ENCODE measurements at regions not wholly inside any gene's neighbourhood (a gene's known extent, or its start where the extent isn't known, plus 50 kb on each side); places are given as distances from the start of the nearest gene placed in this dataset.
"Not testable (repeated sequence)": the region's sequence is repeated elsewhere in the genome, so short reads cannot be mapped to it uniquely, and the experiment has no call there.

DNA sequence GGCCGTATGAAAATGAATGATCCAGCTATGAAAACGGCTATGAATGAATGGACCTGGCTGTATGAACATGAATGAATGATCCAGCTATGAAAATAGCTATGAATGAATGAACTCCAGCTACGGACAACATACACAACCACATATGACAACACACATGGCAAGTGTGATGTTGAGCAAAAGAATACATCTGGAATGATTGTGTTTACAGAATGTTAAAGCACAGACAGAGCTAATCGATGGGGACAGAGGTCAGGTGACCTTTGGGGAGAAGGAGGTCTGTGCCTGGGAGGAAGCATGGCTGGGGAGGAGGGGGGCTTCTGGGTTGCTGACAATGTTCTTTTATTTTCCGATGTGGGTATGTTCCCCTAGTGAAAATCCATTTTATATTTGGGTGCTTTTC, 174.0 kb upstream of the WSCD1 start:
- no peak for DNase-seq (ENCODE audit: extremely low read depth, low read depth, low spot score)

DNA sequence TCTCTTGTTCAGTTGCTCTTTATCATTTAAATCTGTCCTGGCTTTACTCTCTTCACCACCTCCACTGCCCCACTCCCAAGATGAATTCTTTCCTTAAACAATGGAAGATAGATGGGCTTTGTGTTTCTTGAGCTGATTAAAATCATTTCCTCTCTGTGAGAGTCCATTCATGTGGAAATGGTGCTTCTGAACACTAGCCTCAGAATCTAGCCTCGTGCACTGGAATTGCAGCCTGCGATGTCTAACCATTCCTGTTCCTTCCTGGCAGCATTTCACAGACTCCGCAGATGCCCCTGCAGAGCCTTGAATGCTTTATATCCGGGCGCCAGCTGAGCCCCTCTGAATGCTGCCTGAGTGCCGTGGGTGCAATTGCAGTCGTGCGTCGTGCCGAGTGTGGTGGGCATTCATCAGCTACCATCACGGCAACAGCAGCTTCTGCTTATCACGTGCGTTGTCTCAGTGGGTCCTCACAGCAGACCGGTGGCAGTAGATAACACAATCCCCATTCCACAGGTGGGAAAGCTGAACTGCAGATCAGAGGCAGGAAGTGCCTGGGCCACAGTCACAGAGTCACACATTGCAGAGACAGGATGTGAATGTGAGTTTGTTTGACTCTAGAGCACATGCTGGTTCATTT, 172.8 kb upstream of the WSCD1 start:
- DNase-seq (ENCODE audit: extremely low read depth, low read depth, low spot score), result no peak

DNA sequence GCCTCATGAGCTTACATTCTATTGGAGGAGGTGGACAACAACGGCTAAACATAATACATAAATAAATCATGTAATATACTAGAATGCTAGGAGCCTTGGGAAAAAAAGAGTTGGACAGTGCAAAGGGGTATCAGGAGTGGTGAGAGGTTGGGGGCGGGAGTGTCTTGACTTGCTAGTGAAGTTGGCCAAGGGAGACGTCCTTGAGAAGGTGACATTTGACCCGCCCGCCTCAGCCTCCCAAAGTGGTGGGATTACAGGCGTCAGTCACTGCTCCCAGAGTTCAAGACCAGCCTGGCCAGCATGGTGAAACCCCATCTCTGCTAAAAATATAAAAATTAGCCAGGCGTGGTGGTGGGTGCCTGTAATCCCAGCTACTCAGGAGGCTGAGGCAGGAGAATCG, 172.2 kb upstream of the WSCD1 start:
- DNase-seq (ENCODE audit: extremely low read depth, low read depth, low spot score), result not testable (repeated sequence)

DNA sequence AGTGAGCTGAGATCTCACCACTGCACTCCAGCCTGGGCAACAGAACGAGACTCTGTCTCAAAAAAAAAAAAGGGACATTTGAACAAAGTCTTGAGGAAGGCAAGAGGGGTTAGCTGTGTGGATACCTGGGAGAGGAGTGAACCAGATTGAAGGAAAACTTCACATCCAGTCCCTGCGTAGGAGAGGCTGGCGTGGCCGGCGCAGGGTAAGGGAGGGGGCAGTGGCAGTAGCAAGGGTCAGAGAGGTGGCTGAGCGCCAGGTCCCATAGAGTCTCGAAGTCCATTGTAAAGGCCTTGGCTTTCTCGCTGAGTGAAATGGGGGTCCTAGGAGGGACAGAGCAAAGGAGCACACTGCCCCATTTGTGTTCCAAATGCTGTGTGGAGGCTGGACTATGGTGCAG, 171.8 kb upstream of the WSCD1 start:
- DNase-seq (ENCODE audit: extremely low read depth, low read depth, low spot score), result no peak

DNA sequence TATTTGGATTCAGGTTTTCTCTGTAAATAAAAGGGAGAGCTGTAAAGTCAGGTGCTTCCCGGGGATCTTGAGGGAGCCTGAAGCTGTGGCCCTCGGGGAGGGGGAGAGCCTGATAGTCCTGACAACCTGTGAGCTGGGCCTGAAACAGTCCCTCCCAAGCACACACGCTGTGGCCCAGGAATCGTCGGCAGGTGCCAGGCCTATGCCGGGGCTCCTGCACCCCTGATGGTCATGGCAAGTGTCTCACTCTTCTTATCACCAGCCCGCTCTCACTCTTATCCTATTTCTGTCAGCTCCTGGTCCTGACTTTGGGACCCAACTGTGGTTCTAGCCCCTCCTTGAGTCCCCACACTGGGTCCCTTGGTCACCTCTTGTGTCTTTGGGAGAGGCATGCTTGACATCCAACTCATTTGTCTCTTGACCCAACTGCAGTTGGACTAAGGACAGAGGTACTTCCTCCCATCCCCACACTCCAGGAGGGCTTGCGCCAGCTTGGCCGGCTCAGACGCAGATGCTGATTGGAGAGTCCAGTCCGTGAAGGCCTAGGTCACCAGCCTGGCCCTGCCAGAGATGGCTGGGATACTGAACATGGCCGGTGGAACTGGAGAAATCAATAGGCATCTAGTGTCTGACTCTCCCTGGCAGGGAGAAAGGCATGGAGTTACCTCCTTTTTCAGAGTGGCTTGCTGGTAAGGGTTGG, 170.5 kb upstream of the WSCD1 start:
- DNase-seq (ENCODE audit: extremely low read depth, low read depth, low spot score), result no peak

DNA sequence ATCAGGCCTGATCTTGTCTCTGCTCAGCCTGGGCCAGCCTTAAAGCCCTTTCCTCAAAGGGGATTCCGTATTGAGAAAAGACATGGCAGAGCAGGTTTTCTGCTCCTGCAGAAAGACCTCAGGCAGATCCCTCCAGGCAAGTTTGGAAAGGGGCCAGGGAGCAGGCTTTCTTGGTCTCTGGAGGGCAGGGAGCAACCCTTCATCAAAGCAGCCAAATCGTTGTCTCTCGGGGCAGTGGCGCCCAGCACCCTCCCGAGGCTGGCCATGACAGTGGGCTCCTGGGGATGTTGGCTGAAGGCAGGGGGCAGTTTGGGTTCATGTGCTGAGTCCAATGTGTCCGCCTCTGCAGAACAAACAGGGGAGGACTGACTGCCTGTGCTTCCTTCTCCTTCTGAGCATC, 168.4 kb upstream of the WSCD1 start:
- DNase-seq (ENCODE audit: extremely low read depth, low read depth, low spot score), result no peak

DNA sequence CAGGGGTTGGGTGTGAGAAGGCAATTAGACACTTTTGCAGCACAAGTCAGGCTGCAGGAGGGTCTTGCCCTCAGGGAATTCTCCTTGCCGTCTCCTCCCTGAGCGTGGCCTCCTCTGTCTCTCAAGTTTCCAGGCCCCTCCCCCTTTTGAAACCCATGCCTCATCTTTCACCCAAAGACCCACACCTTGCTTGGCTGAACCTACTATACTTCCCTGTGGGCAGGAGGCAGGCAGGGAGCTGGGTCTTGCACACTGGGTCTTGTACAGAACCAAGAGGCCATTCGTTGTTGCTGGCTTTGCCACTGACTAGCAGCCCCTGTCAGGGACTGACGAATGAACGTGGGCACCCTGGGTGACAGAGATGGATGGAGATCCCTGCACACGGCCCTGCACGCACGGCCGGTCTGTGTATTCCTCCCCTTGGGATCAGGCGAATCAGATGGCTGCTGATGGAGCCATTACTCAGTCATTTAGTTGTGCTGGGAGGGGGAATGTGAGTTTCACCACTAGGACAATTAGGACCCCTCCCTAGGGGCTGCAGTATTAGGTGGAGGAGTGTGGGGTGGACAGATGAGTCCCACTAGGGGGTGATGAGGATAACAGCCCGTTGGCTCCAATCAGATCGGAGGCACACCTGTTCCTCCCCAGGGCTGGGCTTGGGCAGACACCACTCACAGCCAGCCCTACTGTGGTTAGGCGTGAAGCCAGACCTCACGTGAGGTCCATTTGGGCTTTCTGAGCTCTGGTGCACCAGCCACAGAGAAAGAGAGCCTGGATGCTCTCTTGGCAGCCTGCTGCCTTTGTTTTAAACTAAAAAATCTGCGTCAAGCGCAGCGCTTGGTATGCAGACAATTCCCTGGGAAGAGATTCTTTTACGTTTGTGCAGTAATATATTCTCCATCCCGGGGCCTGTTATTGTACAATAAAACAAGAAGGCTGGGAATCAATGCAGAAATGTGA, 167.7 kb upstream of the WSCD1 start:
- DNase-seq (ENCODE audit: extremely low read depth, low read depth, low spot score), result no peak

DNA sequence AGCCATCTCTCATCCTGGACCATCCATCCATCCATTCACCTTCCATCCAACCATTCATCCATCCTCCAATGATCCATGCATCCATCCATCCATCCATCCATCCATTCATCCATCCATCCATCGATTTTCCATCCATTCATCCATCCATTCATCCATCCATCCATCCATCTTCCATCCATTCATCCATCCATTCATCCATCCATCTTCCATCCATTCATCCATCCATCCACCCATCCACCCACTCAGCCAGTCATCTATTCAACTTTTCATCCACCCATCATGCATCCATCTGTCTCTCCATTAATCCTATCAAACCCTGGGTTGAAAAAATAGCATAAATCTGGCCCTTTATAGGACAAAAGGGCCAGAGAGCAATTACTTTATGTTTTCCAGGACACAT, 158.3 kb upstream of the WSCD1 start:
- DNase-seq (ENCODE audit: extremely low read depth, low read depth, low spot score), result no peak

DNA sequence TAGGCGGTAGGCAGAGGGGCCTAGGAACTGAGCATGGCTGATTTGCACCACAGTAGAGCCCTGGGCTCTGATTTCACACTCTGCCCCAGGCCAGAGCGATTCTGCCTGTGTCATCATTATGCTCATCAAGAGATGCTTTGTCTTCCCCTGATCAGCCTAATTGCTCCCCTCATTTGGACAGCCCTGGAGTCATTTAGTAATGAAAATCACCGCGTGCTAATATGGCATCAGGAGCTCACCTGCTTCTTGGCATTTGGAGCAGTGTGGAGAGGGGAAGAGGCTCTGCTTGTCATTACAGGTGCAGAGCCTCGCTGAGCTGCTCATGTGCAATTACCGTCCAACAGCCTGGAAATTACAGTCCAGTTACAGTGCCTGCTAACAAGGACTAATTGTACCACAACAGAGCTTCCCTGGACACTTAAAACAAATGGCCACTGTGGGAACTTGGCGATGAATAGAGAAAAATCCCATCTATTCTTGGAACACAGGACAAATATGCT, 157.1 kb upstream of the WSCD1 start:
- no peak for DNase-seq (ENCODE audit: extremely low read depth, low read depth, low spot score)

DNA sequence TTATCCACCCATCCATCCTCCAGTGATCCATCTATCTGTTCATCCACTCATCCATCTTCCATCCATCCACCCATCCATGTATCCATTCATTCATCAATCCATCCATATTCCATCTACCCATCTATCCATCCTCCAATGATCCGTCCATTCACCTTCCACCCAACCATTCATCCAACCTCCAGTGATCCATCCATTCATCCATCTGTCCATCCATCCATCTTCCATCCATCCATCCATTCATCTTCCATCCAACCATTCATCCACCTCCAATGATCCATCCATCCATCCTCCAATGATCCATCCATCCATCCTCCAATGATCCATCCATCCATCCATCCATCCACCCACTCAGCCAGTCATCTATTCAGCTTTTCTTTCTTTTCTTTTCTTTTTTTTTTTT, 156.5 kb upstream of the WSCD1 start:
- no peak for DNase-seq (ENCODE audit: extremely low read depth, low read depth, low spot score)

DNA sequence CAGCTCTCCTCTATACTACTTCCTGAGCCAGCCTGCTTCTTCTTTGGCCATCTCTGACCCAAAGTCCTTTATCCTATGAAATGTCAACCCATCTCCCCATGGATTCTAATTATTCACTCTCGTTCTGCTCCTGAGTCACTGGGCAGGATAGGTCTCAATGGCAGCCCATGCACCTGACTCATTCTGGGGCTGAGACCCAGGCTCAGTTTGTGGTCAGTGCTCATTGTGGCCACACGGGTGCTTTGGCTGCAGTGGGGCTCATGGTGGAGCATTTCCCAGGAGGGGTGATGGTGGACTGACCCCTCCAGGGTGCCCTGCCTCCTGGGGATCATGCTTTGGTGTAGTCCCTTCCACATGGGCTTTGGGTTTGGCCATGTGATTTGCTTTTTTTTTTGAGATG, 154.8 kb upstream of the WSCD1 start:
- no peak for DNase-seq (ENCODE audit: extremely low read depth, low read depth, low spot score)

DNA sequence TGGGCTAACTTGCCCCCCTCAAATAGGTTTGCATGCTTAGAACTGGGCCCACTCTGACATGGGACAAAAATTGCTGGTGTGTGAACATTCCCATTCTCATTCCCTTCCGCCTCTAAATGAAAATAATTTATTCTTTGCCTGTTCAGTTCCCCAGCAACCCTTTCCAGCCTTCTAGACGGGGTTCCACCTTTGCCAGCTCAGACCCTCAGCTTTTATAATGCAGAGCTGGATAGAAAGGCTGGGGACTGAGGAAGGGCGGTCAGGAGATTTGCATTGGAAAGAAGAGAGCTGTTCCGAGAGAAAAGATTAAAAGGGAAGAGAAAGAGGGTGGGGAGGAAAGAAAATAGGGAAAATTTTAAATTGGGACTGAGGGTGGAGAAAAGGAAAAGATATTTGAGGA, 151.1 kb upstream of the WSCD1 start:
- DNase-seq (ENCODE audit: extremely low read depth, low read depth, low spot score), result no peak

DNA sequence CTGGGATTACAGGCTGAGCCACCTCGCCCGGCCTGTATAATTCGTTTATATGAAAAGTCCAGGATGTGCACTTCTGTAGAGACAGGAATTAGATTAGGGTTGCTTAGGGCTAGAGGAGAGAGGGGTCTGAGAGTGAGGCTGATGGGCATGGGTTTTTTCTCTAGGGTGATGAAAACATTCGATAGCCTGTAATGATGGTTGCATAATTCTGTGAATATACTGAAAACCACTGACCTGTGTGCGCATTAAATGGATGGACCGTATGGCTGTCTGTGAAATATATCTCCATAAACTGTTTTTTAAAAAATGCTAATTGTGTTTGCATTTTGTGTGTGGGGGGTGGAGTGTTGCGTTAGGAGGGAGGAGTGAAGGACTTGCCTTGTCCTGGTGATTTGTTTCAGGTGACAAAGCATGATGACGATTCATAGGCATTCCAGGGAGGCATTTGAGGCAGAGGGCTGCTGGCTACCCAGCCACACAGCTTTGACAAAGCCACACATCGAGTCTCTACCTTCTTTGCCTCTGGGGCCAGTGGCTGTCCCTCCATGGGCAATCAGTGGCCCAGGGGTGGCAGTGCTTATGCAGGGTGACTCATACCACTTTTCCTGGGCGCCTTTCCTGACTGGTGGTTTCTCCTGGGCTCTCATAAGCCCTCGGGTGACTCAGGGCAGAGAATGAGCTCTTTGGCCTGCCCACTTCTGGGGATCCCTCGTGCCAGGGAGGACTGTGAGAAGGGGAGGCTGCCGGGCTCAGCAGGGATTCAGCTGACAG, 148.5 kb upstream of the WSCD1 start:
- DNase-seq (ENCODE audit: extremely low read depth, low read depth, low spot score), result no peak

DNA sequence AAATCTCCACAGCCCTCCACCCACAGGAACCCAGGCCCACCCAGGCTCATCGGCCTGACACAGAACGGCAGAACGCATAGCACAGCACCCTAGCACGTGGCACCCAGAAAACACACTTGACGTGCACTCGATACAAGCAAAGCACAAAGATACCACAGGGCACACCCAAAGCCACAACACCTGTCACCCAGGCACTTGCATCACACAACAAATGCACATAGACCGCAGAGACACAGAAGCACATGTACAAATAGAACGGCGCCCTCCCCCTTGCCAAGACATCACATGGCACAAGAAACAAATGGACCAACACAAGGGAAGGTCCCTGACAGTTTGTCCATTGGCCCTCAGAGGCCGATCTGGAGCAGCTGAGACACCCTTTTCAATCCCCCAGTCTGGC, 147.7 kb upstream of the WSCD1 start:
- no peak for DNase-seq (ENCODE audit: extremely low read depth, low read depth, low spot score)

DNA sequence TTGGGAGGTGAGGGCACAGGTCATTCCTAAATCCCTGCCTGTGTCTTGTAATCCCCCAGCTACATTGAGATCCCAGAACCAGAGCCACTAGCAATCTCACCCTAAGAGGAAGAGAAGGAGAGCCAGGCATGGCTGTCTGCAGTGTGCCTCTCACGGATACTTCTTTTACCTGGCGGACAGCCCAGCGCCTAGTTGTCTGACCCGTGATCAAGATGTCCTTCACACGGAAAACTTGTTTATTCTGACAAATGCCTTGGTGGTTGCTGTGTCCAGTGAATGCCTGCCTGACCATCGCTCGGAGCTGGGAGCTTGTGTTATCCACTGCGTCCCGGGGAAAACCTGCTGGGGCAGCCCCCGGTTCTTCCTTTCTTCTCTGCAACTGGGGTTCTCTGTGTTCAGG, 140.5 kb upstream of the WSCD1 start:
- no peak for DNase-seq (ENCODE audit: extremely low read depth, low read depth, low spot score)

DNA sequence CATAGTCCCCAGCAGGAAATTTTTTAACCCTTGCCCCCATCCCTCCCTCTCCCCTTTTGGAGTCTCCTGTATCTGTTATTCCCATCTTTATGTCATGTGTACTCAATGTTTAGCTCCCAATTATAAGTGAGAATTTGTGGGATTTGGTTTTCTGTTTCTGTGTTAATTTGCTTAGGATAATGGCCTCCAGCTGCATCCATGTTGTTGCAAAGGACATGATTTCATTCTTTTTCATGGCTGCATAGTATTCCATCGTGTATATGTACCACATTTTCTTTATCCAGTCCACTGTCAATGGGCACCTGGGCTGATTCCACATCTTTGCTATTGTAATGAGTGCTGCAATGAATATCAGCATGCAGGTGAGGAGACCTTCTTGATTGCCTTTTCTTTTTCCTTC, 139.6 kb upstream of the WSCD1 start:
- not testable (repeated sequence) for DNase-seq (ENCODE audit: extremely low read depth, low read depth, low spot score)

DNA sequence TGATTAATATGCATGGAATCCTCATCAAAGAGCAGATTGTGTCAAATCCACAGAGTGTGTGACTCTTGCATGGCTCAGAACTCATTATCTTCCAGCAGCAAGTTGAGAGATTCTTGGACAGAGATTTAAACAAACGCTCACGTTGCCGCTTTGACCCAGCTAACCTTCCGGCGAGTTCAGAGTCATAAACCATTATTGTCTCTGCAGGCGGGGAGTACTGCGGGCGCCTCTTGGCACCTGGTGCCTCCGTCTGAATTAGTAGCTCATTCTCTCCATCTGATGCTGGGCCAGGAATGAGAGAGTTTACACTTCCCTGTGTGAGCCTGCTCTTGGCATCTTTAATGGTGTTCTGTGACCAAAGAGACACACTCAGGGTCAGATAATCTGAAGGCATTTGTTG, 138.6 kb upstream of the WSCD1 start:
- DNase-seq (ENCODE audit: extremely low read depth, low read depth, low spot score), result no peak

DNA sequence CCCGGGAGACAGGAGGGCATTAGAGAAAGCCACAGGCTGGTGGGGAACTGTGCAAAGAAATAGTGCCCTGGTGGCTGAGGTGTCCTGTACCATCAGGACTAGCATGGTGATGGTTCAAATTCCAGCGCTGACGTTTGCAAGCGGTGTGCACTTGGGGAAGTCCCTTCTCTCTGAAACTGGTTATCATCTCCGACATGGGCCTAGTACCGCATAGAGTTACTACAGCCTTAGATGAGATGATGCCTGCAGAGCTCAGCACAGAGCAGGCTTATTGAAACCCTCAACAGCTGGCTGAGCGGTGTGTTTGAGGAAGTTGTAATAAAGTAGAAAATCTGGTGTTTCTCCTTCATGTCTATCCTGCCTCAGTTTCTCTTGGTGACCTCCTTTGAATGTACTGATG, 136.7 kb upstream of the WSCD1 start:
- no peak for DNase-seq (ENCODE audit: extremely low read depth, low read depth, low spot score)

DNA sequence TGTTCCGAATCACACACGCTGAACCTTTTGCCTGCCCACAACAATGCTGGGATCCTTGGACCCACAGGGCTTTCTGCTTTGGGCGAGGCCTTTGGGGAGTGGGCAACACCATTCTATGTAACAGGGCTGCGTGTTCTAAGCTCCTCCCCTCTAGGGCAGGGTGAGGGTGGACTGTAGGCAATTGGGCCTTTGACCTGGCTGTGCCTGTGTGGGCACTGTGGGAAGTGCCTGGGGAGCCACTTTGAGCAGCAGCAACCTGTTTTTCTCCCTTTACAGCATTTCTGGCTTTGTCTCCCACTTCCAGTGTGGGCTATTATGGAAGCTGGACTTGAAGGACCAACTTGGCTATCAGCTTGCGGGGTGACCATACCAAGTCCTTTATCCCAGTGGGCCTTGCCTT, 128.9 kb upstream of the WSCD1 start:
- DNase-seq (ENCODE audit: extremely low read depth, low read depth, low spot score), result no peak

DNA sequence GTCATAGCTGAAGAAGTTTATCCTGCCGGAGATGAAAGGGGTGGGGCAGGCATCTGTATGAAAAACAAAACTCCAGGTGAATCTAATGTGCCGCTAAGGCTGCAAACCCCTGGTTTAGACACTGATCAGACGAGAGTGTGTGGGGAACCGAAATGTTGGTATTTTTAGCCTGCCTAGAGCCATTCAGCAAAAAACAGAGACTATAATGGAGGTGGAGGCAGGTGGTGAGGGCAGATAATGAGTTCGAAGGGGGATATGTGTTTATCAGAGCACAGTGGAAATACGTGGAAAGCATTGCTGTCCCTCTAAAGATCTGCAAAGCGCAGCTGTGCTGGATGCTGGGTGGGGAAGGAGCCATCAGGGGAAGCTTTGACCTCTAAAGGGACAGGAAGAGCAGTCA, 127.5 kb upstream of the WSCD1 start:
- DNase-seq (ENCODE audit: extremely low read depth, low read depth, low spot score), result no peak

DNA sequence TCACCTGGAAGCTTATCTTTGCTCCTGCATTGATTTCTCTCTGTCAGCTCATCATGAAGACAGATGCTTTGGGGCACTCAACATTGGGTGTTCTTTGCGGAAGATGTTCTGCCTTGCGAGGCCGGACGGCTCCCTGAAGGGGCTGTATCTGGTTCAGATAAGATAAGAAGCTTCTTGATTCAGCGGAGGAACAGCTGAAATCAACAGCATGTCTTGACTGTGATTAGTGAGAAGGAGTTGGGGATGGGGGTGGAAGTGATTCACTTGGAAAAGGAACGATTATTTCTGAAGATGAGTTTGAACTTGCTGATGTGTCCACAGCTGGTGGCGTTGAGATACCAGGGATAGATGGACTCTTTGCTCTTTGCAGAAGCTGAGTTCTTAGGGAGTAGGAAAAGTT, 126.9 kb upstream of the WSCD1 start:
- DNase-seq (ENCODE audit: extremely low read depth, low read depth, low spot score), result no peak

All from glomerular endothelial cell (primary cell).